Activated T-cell treated with anti-CD3 and anti-CD28 coated beads for 48 hours (primary cell): ENCODE measurements at regions not wholly inside any gene's neighbourhood (a gene's known extent, or its start where the extent isn't known, plus 50 kb on each side); places are given as distances from the start of the nearest gene placed in this dataset.
"Not testable (repeated sequence)": the region's sequence is repeated elsewhere in the genome, so short reads cannot be mapped to it uniquely, and the experiment has no call there.

ENCODE experiments used
- DNase-seq: peaks from one replicate; pipeline ENCODE4 v3.0.0-alpha.2; 2020; ENCODE audit warnings: low read depth

DNA sequence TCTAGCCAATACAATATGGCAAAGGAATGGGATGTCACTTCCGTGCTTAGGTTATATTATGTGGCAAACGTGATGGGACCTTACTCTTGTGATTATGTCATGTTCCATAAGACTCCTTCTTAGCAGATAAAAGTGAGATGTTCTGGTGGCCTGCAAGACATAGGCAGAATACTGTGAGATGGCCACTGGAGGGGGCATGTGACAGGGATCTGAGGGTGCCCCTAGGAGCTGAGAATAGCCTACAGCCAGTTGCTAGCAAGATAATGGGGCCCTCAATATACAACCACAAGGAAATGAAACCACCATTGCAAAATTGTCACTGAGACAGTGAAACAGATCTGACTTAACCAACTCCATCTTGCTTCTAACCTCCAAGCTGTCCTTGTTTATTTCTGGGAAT, 151.4 kb upstream of the SSTR1 start:
- DNase-seq, result no peak

GRCh38 chr14:38062223-38062622, 145.5 kb upstream of the SSTR1 start:
- not testable (repeated sequence) for DNase-seq

GRCh38 chr14:38063711-38064320, 143.9 kb upstream of the SSTR1 start:
- DNase-seq, result no peak

DNA sequence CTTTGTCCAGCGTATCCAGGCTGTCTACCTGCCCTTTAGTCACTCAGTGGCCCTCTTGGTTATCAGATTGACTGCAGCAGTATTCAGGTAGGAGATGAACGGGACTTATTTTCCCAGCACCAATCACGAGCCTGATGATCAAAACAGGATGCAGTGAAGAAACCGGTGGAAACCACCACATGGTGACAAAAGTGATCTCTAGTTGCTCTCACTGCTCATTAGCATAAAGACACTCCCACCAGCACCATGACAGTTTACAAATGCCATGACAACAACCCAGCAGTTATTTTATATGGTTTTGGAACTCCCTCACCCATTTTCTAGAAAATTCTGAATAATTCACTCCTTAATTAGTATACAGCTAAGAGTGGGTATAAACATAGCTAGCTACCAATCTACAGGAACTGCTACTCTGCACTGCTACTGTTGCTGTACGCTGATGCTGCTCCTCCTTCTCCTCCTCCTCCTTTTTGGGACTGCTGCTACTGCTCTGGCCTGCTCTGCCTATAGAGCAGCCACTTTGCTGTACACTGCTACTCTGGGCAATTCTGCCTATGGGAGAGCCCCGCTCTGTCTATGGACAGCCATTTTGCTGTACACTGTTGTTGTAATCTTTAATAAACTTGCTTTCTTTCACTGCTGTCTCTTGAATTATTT, 142.5 kb upstream of the SSTR1 start:
- DNase-seq, result peak; percentile 14

DNA sequence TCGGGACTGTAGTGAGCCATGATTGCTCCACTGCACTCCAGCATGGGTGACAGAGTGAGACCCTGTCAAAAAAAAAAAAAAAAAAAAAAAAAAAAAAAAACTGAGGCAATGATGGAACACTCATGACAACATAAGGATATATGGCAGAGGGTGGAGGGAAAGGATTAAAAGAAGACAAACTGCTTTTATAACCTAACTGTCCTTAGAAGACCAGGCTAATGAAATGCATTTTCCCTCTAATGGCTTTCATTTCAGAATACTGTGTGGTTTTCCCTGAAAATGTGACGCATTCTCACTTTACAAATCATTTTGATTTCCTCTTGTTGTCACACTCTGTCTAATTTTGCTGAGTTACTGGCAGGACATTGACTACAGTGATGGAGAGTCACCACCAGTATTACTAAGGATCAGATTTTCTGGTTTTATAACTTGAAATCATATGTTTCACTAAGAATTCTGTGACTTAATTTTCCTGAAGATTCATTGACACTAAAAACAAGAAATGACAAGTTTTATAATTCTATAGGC, 137.6 kb upstream of the SSTR1 start:
- no peak for DNase-seq

DNA sequence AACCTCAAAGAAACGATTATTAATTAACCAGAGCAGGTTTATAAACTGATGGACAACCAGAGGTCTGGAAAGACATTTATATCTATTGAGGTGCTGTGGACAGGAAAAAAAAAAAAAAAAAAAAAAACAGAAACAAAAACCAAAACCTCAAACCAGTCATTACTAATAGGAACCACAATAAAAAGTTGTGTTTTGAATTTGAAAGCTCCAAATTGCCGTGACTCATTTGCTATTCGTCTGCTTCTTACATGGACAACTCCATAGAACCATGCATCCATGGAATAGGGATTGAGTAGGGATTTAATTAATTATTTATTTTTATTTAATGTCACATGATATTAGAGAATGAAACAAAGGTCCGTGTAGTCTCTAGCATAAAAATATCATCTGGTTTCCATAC, 134.1 kb upstream of the SSTR1 start:
- no peak for DNase-seq

DNA sequence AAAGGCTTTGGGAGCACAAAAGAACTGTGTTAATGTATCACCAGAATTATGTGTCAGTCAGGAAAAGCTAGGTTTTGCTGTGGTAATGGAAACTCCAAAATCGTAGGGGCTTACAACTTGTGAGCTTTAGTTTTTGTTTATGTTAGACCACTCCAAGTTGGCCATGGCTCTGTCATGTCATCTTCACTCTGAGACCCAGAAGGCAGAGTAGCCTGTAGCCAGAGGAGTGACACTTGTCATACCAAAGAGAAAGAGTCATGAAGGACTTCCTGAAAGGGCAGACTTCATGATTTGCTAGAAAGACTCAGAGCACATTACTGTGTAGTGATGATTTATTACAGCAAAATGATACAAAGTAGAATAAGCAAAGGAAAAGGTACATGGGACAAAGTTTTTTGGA, 133.6 kb upstream of the SSTR1 start:
- DNase-seq, result no peak

DNA sequence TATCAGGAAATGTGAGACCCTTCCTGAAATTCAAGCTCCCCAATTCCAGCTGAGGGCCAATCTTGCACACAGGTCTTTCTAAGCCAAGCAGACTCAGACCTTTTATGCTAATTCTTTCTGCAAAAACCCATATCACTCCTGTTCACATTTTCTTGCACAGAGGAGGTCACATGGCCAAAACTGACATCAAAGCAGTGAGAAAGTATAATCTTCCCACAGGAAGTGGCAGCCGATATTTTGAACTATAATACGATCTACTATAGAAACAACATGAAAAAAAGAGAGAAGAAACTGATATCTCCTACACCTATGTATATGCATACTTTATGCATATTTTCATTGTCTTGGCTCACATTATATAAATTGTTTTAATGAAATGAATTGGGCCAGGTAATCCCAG, 132.9 kb upstream of the SSTR1 start:
- DNase-seq, result no peak

- DNase-seq, result no peak
These were observed 129.3 kb upstream of the SSTR1 start for GRCh38 chr14:38078393-38078792.

DNA sequence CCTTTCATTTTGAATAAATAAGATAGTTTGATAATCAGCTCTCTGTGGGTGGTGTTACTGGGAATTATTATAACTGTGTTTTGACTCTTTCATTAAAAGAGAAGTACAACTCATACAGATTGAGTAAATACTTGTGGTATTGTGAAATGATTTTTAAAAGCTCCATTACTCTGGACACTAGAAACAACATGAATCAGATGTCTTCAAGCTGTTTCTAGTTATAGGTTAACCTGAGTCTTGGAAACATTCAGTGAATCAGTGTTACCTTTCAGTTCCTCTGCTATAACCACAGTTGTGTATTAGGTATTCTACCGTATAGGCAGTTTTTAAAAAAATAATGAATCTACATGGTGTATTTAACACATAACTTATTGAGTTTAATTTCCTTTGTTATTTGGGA, 128.4 kb upstream of the SSTR1 start:
- DNase-seq, result no peak

DNA sequence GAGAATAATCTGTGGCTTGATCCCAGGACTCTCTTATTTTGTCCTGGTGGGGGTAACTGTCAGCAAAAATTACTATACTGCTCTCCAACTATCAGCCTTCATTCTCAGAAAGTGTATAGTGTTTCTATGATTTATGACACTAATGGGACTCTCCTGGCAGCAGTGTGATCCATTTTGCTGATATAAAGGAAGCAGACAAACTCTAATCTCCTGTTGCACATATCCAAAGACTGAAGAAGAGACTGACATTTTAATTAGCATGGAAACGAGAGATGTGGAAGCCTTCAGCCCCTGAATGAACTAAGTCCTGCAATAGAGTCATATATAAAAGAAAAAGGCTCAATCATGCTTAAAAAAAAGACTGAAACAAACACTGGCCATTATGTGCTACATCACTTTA, 127.8 kb upstream of the SSTR1 start:
- DNase-seq, result no peak

DNA sequence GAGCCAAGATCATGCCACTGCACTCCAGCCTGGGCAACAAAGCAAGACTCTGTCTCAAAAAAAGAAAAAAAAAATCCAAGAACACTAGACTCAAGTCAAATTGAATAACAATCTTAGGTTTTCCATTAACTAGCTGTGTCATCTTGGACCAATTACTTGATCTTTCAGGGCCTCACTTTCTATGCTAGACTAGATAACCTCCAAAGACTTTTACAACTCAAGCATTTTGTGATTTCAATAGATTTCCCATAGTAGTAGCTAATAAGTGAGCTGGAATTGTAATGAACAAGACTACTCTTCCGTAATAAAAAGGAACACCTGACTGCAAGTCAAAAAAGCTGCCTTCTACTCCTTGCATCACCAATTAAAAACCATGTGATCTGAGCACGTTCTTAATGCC, 127.0 kb upstream of the SSTR1 start:
- no peak for DNase-seq

GRCh38 chr14:38083039-38083438, 124.7 kb upstream of the SSTR1 start:
- no peak for DNase-seq

DNA sequence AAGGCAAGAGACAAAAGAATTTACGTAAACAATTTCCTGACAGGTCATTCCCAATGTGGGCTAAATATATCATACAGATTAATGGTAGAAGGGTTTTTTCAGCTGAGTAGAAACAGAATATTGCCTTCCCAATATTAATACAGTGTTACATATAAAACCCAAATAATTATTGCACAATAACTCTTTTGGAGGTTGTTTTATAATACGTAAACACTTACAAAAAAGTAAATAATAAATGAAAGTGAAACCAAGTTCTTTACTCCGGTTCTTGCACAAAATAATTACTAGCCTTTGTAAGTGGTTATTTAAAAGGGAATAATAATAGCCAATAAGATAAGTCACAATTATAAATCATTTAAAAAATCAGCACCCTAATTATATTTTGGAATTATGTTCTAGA, 118.6 kb upstream of the SSTR1 start:
- no peak for DNase-seq

- no peak for DNase-seq
These were observed 117.2 kb upstream of the SSTR1 start for GRCh38 chr14:38090506-38090905.

DNA sequence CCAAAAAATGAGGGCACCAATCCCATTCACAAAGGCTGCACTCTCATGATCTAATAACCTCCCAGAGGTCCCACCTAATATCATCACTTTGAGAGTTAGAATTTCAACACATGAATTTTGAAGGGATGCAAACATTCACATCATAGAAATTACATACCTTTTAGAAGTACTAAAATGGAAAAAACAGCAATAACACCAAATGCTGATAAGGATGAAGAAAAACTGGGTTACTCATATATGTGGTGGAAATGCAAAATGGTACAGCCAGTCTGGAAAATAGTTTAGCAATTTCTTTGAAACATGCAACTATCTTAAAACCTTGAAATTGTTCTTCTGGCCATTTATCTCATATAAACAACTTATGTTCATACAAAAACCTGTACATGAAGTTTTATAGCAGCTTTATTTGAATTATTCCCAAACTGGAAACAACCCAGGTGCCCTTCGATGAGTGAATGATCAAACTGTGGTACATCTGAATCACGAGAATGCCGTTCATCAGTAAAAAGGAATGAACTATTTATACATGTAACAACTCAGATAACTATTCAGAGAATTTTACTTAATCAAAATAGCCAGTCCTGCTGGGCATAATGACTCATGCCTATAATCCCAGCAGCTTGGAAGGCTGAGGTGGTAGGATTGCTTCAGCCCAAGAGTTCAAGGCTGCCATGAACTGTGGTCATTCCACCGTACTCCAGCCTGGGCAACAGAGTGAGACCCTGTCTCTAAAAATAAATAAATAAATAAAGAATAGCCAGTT, 109.4 kb upstream of the SSTR1 start:
- no peak for DNase-seq

DNA sequence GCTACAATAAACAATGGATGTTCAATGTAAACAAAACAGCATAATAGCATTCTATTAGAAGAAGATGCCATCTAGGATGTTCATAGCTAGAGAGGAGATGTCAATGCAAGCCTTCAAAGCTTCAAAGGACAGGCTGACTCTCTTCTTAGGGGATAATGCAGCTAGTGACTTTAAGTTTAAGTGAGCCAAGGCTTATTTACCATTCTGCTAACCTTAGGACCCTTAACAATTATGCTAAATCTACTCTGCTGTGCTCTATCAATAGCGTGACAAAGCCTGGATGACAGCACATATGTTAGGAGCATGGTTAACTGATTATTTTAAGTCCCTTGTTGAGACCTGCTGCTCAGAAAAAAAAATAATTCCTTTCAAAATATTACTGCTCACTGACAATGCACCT, 106.0 kb upstream of the SSTR1 start:
- no peak for DNase-seq

- no peak for DNase-seq
These were observed 104.0 kb upstream of the SSTR1 start for GRCh38 chr14:38103542-38104225.

GRCh38 chr14:38105106-38105702, 102.5 kb upstream of the SSTR1 start:
- no peak for DNase-seq

DNA sequence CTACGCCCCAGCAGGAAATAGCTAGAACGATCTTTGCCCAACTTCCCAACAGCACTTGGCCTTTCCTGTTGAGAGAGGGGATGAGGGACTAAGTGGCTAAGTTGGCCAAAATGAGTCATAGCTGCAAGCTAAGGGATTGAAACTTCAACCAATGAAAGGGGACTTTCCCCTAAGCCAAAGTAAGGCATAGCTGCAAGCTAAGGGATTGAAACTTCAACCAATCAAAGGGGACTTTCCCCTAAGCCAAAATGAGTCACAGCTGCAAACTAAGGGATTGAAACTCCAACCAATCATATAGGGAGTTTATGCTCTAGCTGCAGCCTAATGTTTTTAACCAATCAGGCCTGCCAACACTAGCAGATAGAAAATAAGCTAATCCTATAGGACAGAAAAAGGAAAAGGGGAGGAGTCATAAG, 100.5 kb upstream of the SSTR1 start:
- no peak for DNase-seq

GRCh38 chr14:38108681-38109080, 99.0 kb upstream of the SSTR1 start:
- DNase-seq, result no peak

- DNase-seq, result no peak
These were observed 97.4 kb upstream of the SSTR1 start for GRCh38 chr14:38110258-38110657.
